Effector CD4-positive, alpha-beta T cell (primary cell): ENCODE measurements at regions not wholly inside any gene's neighbourhood (a gene's known extent, or its start where the extent isn't known, plus 50 kb on each side); places are given as distances from the start of the nearest gene placed in this dataset.

Experiments
- DNase-seq: peaks from one replicate; pipeline ENCODE4 v3.0.0-alpha.2; 2020

DNA sequence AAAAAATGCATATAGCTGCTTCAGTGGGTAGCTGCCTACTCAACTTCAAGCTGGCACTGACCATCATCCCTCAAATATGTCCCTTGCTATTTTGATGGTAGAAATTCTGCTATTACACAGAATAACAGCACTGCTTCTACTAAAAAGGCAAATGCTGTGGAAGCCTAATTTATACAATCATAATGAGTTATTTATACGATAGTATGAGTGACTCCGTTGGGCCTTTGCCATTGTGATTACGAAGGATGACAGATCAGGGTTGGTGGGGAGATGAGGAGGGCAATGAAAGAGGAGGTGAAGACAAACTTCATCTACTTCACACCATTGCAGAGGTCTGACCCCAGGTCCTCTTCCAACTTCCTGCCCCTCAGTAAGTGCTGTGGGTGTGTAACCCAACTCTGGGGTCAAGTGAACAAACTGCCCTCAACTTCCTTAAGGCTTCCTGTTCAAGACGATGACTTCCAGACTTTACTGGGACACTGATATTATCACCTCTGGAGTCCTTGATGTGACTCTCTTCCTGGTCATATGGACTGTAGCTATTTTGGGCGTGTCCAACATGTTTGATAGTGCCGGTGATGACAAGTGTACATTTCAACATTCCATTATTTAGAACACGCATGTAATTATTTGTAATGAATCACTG is 74.1 kb upstream of the RPS23 start:
- DNase-seq = no peak

DNA sequence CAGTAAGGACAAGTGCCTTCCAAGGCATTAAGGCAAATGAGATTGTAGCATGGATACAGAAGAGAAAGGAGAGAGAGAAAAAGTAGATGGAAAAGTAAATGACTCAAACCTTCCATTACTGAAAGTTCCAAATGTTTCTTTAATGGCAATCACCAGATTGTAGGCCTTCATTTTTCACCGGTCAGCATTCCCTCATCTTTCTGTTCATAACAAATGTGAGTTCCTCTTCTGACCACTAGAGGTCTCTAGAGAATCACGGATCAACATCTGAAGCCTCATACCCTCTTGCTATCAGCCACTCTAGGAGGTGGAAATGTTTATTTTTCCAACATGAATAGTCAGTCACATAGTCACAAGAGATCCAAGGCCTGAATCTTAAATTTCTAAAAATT is 73.6 kb upstream of the RPS23 start:
- no peak for DNase-seq

GRCh38 chr5:82351297-82351696 is 73.1 kb upstream of the RPS23 start:
- DNase-seq = no peak

GRCh38 chr5:82349652-82350051 is 71.5 kb upstream of the RPS23 start:
- DNase-seq = peak; percentile 10

DNA sequence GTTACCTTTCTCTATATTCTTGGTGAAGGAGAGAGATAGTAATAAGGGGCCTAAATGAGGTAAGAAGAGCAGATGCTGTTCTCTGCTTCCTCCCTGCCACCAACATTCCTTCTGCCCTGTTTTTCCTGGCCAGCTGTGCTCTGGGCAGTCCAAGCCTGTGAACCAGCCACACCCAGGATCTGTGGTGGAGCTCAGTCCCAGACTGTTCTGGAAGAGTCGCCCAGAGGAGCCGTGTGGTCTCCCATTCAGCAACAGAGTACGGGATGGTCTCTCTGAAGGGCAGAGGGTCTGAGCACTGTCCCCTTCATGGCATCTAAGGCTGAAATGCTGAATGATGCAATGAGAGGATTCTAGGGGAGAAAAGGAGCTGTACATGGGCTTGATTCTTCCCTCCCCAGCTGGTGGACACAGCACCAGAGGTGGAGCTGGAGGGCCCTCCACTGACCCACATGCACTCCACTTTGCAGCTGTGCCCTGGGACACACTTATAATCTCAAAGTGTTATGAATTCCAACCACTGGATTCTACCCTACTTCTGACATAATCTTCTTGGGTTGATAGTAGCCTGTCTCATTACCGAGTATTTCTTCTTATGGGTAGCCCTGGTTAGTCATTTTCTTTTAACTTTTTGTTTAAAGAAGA is 70.8 kb upstream of the RPS23 start:
- no peak for DNase-seq

- no peak for DNase-seq
Observed at GRCh38 chr5:82347201-82347865, 69.2 kb upstream of the RPS23 start.

- no peak for DNase-seq
Observed at GRCh38 chr5:82346399-82347165, 68.4 kb upstream of the RPS23 start.

DNA sequence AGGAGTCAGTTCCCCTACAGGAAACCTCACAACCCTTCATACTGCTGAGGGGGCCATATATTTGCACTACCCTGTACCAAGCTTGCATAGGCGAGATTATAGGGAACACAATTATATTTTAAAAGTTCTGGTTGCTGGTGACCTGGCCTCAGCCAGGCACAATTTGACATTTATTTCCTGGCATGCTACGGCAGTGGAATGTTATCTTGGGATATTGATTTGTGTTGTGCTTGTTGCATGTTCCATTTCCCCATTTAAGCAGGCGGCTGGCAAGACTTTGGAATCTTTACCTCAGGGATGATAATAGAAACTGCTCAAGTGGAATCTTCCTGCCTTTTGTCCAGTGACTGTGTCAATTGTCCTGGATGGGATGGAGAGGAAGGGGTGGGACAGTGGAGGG is 67.0 kb upstream of the RPS23 start:
- no peak for DNase-seq

DNA sequence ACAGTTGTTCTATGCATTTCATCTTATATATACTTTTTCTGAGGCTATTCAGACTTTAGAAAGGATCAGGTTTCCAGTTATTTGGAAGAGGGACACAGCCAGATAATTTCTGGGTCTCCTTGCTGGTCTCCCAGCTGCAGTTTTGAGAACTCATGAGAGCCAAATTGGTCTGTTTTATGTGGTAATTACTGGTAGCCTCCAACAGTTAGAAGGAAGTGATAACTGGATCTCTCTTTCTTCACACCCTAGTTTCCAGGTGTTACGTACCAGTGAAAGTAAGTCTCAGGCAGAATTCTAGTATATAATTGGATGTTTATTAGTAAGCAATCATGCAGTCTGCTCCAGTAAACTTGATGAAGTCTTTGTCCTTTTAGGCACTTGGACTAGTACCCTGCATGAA is 63.2 kb upstream of the RPS23 start:
- DNase-seq = no peak

- no peak for DNase-seq
Observed at GRCh38 chr5:82340799-82341198, 62.6 kb upstream of the RPS23 start.

GRCh38 chr5:82339792-82340191 is 61.6 kb upstream of the RPS23 start:
- no peak for DNase-seq

DNA sequence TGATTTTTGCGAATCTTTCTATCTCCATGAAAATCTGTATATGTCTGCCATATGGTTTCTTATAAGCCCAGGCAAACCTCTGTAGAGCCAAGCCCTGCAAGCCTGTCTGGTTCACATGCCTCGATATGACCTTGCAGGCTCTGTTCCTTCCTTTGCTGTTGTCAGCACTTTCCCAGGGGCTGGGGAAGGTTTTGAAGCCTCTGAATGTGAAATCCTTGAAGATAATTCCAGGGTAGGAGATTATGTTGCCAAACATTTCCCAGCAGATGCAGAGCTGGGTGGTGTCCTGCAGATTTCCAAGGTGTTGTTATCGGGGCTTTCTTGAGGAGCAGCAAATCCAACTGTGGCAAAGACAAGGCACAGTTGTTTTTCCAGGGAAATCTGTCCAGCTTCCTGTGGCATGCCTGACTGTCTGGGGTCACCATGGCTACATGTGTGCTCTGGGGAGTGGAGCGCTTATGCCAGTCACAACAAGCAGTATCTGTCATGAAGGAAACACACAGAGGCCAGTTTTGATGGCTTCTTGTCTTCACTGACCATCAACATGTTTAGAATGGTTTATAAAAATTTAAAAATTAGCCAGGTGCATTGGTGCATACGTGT is 60.7 kb upstream of the RPS23 start:
- no peak for DNase-seq

- no peak for DNase-seq
Observed at GRCh38 chr5:82336959-82337351, 58.8 kb upstream of the RPS23 start.

DNA sequence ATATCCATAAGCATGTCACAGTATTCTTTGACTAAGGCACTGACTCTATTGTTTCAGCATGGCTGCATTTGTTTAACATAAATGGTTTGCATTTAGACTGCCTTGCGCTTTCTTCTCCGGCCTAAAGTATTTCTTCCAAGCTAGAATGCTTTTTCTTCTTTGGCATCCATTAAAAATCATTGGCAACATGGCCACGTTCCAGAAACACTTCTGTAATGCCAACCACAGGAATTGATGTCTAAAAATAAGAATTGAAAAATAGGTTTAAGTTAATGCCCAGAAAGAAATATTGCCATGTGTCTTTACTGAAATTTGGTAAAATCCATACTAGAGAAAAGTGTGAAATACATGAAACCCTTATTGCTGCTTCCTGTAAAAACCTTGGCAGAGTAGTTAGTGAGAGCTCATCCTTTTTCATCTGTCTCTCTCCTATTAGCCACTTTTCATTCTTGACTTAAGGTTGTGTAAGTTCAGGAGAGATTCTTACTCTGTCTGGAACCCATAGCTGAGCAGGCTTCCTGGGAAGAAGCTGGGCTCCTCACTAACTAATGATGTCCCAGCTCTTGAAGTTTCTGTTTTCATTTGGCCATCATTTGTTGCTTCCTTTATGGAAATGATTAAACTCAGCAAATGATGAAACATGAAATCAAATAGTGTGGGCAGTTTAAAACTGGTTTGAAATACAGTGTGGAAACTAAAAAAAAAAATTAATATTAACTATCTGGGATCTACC is 58.2 kb upstream of the RPS23 start:
- no peak for DNase-seq

DNA sequence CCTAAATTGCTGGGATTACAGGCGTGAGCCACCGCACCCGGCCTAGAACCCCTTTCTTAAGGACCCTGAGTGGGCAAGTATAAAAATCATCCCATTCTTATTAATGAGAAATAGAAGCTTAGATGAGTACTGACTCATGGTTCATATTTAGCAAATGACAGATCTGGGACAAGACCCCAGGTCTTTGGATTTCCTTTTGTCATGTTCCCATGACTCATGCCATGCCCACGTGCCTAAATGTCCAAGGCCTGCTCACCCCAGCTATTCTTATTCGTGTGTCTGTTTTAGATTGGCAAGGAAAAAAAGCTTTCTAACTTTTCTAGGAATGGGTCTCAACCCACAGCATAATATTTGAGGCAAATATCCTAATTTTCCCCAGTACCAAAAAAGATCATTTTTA is 57.7 kb upstream of the RPS23 start:
- DNase-seq = no peak

DNA sequence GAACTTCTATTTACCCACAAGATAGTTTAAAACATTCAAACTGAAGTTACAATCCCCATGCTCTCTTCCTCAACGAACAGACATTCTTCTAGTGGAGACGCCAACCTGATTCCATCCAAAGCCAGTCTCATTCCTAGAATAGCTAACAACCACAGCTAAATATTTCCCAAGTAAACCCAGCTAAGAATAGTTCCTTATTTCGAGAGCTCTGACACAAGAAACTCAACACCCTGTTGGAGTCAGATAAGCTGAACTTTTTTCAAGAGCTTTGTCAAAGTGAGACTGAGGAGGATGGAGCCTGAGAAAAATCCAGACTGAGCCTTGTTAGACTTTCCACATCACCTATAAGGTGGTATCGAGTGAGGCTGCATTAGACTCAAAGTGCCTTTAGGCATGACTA is 56.7 kb upstream of the RPS23 start:
- DNase-seq = no peak

GRCh38 chr5:82334085-82334692 is 56.0 kb upstream of the RPS23 start:
- no peak for DNase-seq

GRCh38 chr5:82332886-82333615 is 54.9 kb upstream of the RPS23 start:
- DNase-seq = no peak

- no peak for DNase-seq
Observed at GRCh38 chr5:82332064-82332855, 54.1 kb upstream of the RPS23 start.

DNA sequence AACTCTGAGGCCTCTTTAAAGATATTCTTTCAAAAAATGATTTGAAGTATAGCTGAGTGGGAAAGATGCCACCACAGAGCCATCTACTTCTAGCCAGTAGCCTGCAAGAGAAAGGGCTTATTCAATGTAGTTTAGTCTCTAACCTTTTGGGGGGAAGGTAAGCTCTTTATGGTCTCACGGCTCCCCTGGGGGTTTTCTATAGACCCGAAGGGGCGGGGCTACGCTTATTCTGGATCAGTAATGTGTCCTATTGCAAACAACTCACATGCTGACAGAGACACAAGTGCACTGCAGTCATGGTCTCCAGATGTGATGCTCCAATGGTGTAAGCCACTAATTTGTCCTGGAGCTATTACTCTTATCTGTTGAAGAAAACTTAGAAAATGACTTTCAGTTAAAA is 53.4 kb upstream of the RPS23 start:
- no peak for DNase-seq
